ENCODE measurements at regions not wholly inside any gene's neighbourhood (a gene's known extent, or its start where the extent isn't known, plus 50 kb on each side); places are given as distances from the start of the nearest gene placed in this dataset.

DNA sequence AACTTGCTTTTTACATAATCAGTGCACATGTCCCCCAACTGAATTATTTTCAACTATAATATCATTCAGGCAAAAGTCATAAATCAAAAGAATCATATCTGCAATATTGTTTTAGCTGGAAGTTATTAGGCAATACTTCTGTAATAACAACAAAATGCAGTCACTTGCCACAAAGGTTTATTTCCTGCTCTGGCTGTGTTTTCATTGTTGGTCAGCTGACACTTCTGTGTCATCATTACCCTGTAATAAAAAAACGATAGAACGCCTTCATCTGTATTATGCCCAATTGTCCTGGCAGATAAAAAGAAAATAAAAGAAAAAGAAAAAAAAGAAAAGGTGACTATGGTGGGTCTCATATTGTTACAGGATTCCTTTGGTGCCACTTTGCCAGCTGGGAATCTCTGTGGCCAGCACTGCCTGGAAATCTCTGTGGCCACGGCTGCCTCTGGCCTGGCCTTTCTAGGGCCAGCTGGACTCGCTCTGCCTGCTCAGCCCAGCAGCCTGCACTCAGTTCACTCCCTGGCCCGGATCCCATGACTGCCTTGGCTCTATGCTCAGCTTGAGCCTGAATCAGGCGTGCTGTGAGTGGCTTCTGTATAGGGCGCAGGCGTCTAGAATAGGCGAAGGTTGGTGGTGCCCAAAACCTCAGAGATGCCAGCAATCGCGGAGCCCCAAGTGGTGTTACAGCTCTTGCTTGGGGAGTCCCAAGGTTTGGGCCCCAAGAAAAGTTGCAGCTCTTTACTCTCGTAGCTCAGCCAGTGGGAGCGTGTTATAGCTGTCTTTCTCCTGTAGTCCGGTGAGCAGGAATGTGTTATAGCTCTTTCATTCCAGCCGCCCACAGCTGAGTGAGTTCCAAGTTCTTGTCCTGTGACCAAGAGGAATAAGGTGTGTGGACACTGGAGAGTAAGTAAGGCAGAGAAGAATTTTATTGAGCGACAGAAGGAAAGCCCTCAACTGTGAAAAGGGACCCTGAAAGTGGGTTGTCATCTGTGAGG lies 1227.1 kb downstream of the SLITRK1 start:
- no peak overlapping the region for H3K27ac ChIP-seq (replicated peaks)
- DNase-seq (ENCODE audit: low read depth in 1 of 2, low spot score in 1 of 2): no peak

DNA sequence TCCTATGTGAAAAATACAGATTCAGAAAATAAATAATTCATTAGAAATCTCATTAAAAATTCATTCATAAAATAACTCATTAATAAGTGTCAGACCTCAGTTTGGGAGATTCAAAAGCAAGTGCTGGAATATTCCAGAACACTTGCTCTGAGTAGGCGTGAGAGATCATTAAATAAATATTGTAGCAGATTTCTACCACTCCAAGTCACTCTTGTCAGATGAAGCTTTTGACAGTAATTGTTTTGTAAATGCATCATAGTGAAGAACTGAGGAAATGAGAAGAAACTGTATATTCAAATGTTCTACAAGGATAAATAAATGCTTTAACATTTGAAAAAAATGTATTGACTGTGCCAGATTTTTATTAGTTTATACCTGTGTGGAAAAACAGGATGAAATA lies 1228.1 kb downstream of the SLITRK1 start:
- no peaks in the 10 kb centered on the region for H3K27me3 ChIP-seq (ENCODE audit: insufficient read depth, poor library complexity, severe bottlenecking)
- no peak overlapping the region for H3K27ac ChIP-seq (replicated peaks)
- TF ChIP-seq GABPA (IDR thresholded peaks at IDR 0.05; ENCODE audit: low read depth) (no peak), CTCF (IDR thresholded peaks at IDR 0.05; ENCODE audit: insufficient read depth, low read length) (no peak), REST (IDR thresholded peaks at IDR 0.05; ENCODE audit: insufficient replicate concordance, low read depth) (no peak), SPI1 (IDR thresholded peaks at IDR 0.05; ENCODE audit: borderline replicate concordance, low read depth) (no peak), POLR2AphosphoS5 (IDR thresholded peaks at IDR 0.05; ENCODE audit: low read depth) (no peak)
- H3K4me3 ChIP-seq (replicated peaks; ENCODE audit: insufficient read depth, low read length): no peak overlapping the region
- no peak for DNase-seq (ENCODE audit: low read depth in 1 of 2, low spot score in 1 of 2)

More for the DNA sequence above, 1227.1 kb downstream of the SLITRK1 start:
- H3K4me3 ChIP-seq (replicated peaks; ENCODE audit: insufficient read depth, low read length): no peak overlapping the region
- no peak for TF ChIP-seq CTCF (IDR thresholded peaks at IDR 0.05; ENCODE audit: insufficient read depth, low read length)
- no peak for TF ChIP-seq SPI1 (IDR thresholded peaks at IDR 0.05; ENCODE audit: borderline replicate concordance, low read depth)
- TF ChIP-seq REST (IDR thresholded peaks at IDR 0.05; ENCODE audit: insufficient replicate concordance, low read depth): no peak
- no peak for TF ChIP-seq GABPA (IDR thresholded peaks at IDR 0.05; ENCODE audit: low read depth)
- TF ChIP-seq POLR2AphosphoS5 (IDR thresholded peaks at IDR 0.05; ENCODE audit: low read depth): no peak
- no peaks in the 10 kb centered on the region for H3K27me3 ChIP-seq (ENCODE audit: insufficient read depth, poor library complexity, severe bottlenecking)

DNA sequence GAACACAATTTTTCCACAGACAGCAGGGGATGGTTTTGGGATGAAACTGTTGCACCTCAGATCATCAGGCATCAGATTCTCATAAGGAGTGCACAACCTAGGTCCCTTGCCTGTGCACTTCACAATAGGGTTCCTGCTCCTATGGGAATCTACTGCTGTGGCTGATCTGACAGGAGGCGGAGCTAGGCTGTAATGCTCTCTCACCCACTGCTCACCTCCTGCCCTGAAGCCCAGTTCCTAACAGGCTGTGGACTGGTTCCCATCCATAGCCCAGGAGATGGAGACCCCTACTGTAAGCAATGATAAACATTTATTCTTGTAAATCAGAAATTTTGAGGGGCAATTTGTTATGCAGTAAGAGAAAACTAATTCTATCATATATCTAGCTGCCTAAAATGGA lies 1234.7 kb downstream of the SLITRK1 start:
- DNase-seq (ENCODE audit: low read depth in 1 of 2, low spot score in 1 of 2): no peak
- no peak overlapping the region for H3K27ac ChIP-seq (replicated peaks)
- H3K4me3 ChIP-seq (replicated peaks; ENCODE audit: insufficient read depth, low read length): no peak overlapping the region
- TF ChIP-seq POLR2AphosphoS5 (IDR thresholded peaks at IDR 0.05; ENCODE audit: low read depth): no peak
- no peak for TF ChIP-seq GABPA (IDR thresholded peaks at IDR 0.05; ENCODE audit: low read depth)
- no peak for TF ChIP-seq CTCF (IDR thresholded peaks at IDR 0.05; ENCODE audit: insufficient read depth, low read length)
- TF ChIP-seq SPI1 (IDR thresholded peaks at IDR 0.05; ENCODE audit: borderline replicate concordance, low read depth): no peak
- TF ChIP-seq REST (IDR thresholded peaks at IDR 0.05; ENCODE audit: insufficient replicate concordance, low read depth): no peak
- H3K27me3 ChIP-seq (ENCODE audit: insufficient read depth, poor library complexity, severe bottlenecking): no peaks in the 10 kb centered on the region

All from HL-60 (cell line).